ENCODE measurements at regions not wholly inside any gene's neighbourhood (a gene's known extent, or its start where the extent isn't known, plus 50 kb on each side); places are given as distances from the start of the nearest gene placed in this dataset.

GRCh38 chr13:34312578-34312977 lies 494.6 kb downstream of the RFC3 start:
- DNase-seq (ENCODE audit: low read depth): no peak

- DNase-seq (ENCODE audit: low read depth): no peak
Measured at GRCh38 chr13:34320084-34320483, 502.1 kb downstream of the RFC3 start.

GRCh38 chr13:34322014-34322742 lies 504.2 kb downstream of the RFC3 start:
- no peak for DNase-seq (ENCODE audit: low read depth)

DNA sequence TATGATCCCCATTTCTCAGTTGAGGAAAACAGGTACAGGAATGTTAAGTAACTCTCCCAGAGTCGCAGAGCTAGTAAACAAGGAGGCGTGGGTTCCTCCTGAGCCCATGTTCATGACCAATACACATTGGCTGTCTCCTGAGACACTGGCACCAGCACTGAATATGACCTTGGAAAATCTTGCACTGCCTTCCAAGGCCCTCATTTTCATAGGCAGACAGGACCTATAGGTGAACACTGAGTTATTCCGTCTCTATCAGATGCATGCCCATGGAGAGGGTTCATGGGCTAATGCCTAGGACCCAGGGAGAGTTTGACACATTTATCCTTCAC lies 504.8 kb downstream of the RFC3 start:
- DNase-seq (ENCODE audit: low read depth): no peak

- DNase-seq (ENCODE audit: low read depth): no peak
Measured at GRCh38 chr13:34335014-34336007, 517.4 kb downstream of the RFC3 start.

GRCh38 chr13:34338102-34338501 lies 520.2 kb downstream of the RFC3 start:
- no peak for DNase-seq (ENCODE audit: low read depth)

GRCh38 chr13:34340534-34340933 lies 522.6 kb downstream of the RFC3 start:
- no peak for DNase-seq (ENCODE audit: low read depth)

- DNase-seq (ENCODE audit: low read depth): no peak
Measured at GRCh38 chr13:34343413-34343940, 525.5 kb downstream of the RFC3 start.

DNA sequence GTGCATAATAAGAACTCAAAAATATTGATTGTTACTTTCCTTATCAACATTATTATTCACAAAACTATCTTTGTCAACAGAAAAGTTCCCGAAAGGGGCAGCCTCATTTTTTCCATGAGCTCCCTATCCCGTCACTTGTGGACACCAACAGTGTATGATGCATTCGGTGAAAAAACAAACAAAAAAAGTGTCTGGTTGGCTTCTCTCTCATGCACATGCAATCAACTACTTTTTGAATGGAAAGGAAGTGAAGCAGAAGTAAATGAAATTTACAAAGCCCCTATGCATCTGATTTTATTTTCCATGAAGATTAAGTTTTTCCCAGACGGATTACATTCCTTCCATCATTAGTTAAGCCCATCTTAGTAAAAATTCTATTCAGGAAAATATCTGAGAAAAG lies 526.9 kb downstream of the RFC3 start:
- no peak for DNase-seq (ENCODE audit: low read depth)

DNA sequence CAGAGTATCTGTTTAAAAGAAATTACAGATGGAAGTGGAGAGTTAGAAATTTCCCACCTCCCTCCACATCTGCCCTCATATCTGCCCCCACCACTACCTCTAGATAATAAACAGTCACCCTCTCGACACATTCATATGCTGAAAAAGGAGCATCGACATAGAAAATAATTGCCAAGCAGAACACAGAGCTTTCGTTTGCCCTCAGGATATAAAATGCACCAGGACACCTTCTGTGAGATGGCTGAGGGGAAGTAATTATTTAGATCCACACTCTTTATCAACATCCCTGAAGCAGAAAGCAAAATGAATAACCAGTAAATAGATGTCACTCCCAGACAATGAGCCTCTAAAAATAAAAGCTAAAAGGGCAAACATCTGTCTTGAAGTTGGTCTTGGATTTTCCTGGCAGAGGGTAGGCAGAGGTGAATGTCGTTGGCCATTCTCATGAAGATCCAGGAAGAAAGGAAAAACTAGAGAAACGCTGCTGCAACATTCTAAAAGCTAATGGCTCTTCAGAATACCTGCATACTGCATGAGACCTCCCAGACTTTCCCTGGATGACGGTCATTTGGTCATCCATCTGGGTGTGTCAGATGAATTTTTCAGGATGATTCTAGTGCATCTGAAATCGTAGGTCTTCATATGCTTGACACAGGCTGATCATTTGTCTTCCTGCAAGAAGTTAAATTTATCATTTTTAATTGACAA lies 527.5 kb downstream of the RFC3 start:
- no peak for DNase-seq (ENCODE audit: low read depth)

GRCh38 chr13:34346626-34347025 lies 528.7 kb downstream of the RFC3 start:
- peak; percentile 44 for DNase-seq (ENCODE audit: low read depth)

DNA sequence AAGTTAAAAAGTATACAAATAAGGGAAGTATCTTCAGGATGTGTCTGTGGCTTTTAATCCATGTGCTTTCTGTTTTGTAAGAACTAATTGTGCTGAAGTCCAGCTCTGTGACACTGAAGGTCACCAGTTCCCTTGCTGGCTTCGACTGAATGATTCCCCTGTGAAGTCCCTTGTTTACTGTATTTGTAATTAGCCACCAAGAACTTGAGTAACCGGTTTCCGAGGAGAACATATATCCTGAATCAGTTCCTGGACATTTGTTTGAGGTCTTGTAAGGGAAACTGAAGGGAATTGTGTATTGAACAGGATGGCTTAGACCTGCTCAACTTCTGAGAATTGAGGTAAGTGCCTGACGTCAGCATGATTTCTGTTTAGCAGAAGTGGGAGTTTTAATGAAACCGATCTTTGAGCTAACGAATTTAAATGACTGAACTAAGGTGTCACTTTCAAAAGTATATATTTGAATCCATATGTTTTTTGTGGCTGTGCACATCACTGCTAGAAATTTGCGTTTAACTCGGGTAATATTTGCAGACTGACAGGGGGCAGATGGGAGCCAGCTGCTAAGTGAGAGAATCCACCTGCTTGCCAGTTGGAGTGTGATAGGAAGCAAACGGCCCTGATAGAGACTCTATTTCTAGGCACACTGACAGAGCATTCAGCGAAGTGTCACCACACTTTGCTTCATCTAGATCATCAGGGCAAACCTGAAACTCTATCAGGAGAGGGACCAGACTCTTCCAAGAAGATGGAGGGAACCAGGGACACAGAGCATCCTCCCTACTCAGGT lies 530.0 kb downstream of the RFC3 start:
- DNase-seq (ENCODE audit: low read depth): no peak

DNA sequence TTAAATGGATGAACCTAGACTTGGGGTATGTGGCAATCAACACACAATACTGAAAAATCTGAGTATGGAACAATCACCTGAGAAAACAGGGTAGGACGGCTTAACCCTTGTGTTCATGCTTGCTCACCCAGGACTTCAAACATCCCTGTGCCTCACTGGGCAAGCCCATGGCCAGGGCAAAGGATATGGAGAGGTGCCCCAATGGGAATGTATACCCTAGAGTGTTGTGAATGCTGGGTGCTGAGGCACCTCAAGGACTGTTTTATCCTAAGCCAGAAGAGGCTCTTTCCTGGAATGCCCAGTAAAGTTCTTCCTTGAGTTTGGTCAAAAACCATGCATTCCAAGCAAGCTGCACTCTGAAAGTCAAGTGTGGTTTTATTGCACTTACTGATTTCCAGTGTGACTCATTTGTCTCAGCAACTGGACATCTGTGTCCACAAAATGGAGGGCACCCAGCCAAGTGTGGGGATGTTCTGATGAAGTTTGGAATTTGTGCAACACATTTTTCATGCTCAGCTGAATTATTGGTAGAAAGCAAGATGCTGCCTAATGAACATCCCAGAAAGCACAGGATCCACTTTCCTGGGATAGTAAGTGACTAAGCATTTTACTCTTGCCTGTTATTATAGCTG lies 531.3 kb downstream of the RFC3 start:
- DNase-seq (ENCODE audit: low read depth): peak; percentile 98

DNA sequence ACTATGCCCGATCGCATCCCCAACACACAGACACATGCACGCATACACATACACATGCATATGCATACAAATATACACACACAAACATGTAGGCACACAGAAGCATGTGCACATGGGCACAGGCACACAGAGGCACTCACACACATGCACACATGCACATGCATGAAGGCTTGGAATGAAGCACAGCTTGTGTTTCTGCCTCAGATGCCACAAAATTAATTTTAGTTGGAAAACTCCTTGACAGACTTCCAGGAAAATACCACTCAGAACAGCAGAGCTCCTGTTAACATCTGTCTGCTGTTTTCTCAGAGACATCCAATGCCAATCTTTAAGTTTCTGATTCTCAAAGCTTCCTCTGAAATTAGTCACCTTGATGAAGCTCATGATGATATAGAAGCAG lies 532.7 kb downstream of the RFC3 start:
- DNase-seq (ENCODE audit: low read depth): no peak

DNA sequence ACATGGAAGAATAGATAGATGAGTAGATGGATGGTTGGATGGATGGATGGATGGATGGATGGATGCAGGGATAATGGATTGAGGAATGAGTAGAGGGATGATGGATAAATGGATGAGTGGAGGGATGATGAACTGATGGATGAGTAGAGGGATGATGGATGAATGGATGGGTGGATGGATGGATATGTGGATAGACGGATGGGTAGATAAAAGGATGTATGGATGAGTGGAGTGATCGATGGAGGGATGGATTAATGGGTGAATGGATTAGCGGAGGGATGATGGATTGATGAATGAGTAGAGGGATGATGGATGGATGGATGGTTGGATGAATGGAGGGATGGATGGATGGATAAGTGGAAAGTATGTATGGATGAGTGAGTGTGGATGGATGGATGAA lies 533.2 kb downstream of the RFC3 start:
- no peak for DNase-seq (ENCODE audit: low read depth)

GRCh38 chr13:34352958-34353357 lies 535.0 kb downstream of the RFC3 start:
- DNase-seq (ENCODE audit: low read depth): no peak

DNA sequence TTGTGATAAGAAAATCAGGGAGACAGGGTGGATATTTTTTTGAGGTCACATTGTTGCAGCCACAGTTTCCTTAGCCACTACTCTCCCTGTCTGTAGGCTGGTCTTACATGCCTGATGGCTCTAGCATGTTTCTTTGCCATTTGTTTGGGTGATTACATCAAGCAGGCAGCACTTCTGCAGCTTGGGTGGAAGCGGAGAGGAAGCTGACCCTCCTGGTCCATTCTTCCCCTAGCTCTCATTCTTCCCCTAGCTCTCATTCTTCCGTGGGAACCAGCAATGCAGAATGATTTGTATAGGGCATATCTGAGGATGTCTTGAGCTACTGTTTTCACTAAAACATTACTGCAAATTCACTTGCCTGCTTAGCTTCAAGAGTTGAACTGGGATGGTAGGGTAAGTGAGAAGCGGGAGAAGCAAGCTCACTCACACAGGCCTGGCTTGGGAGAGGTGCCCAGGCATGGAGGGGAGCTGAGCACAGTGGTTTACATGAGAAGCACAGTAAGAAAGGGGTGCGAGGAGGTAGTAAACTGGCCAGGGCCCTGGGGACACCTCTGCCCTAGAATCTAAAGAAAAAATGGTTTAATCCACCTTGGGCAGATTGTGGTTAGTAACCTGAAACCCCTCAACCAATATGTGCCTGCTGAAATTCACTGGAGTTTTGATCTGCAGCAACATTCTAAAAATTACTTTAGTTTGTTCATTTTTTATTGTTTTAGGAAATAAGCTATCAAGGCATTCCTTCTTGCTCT lies 538.9 kb downstream of the RFC3 start:
- DNase-seq (ENCODE audit: low read depth): no peak

DNA sequence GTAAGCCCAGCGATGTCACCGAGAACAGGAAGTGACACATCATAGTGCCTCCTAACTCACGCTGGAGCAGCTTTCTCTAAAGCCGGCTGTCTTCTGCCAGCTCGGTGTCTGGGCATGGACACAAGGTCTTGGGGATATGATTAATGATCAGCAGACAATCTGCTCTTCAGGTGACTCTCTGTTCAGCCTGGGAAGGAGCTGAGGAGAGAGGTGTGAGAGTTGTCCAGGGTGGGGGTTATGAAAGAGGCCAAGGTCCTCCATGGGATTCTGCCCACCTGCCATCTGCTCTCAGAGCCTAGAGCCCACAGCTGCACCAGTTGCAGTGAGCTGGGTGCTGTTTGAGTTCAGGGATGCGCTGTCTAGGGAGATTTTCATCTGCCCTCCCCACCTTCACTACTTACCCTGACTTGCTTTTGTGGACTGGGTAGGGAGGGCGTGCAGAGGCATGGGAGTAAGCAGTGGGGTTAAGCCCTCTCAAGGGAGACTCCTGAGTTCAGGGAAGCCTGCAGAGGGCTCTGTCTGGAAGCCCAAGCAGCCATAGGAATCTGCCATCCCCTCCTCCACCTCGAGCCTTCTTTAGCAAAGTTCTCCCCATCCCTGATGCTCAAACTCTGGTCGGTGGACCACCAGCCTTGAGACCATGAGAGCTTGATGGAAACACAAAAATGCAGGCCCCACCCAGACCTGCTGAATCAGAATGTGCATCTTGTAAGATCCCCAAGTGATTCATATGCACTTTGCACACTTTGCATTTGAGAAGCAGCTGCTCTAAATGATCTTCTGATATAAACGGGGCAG lies 539.7 kb downstream of the RFC3 start:
- peak; percentile 58 for DNase-seq (ENCODE audit: low read depth)

DNA sequence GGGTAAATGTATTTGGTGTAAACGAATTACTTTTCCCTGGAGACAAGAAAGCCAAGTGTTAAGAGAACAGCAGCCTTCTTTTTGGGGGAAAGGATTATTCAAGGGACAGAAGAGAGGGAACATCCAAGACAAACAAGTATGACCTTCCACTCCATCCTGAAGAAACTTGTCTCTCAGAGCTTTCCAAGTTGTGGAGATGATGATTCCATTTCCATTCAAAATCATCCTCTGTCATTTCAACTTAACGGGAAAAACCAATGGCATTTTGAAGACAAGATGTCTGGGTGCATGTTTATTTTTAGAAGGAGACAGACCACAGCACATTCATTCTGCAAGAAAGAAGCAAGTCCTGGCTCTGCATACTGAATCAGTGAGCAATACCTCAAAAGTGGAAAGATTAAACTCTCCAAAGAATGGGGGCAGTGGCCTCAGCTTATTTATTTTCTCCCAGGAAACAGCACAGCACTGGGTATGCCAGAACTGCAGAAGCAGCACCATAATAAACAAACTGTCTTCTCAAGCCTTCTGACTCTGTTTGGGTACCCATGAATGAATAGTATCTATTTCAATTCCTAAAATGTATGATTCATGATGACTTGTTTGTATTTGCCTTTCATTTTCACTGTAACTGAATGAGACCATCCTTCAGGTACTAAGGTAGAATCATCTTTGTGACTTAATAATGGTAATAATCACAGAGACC lies 541.0 kb downstream of the RFC3 start:
- peak; percentile 89 for DNase-seq (ENCODE audit: low read depth)

Data from GM04503 (cell line).